GM19043 (cell line): ENCODE measurements at regions not wholly inside any gene's neighbourhood (a gene's known extent, or its start where the extent isn't known, plus 50 kb on each side); places are given as distances from the start of the nearest gene placed in this dataset.
"Not testable (repeated sequence)": the region's sequence is repeated elsewhere in the genome, so short reads cannot be mapped to it uniquely, and the experiment has no call there.

Source experiments
- ATAC-seq: cut with Tn5 transposase; IDR thresholded peaks from one replicate; pipeline ENCODE4 v1.9.1; 2021; ENCODE audit warnings: low read depth; ENCODE audit not compliant: unreplicated experiment

DNA sequence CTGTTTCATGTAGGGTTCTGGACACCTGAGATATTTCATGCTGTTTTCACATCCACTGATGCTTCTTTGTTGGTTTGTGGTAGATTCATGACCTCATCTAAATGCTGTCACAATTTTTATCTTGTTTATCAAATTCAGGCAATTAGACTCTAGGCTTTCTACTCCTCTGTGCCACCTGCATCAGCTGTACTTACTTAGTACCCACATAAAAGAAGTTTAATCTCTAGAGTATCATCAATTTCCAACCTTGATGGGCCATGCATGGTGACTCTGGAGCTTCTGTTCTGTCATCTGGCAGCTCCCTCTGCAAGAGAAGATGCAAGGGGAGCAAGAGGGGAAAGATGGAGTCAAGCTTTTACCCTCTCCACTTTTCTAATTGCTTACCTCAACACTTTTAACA is 195.9 kb upstream of the VWC2 start:
- ATAC-seq = no peak

DNA sequence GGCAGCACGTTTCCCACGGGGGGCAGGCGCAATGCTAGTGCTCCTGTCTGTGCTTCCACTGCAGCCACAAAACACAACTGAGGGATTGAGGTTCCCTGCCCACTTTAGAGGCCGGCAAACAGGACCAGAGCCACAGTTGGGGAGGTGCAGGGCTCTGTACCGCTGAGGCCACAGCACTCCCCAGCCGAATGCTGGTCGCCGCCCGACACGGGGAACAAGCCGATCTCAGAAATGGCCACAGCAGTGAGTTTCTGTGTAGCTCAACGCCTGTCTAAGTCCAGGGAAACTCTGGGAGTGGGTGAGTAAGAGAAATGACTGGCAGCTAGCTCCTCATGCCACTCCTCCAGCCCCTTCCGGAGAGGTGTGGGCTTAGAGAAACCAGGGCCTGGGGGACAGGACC is 194.0 kb upstream of the VWC2 start:
- ATAC-seq = no peak

DNA sequence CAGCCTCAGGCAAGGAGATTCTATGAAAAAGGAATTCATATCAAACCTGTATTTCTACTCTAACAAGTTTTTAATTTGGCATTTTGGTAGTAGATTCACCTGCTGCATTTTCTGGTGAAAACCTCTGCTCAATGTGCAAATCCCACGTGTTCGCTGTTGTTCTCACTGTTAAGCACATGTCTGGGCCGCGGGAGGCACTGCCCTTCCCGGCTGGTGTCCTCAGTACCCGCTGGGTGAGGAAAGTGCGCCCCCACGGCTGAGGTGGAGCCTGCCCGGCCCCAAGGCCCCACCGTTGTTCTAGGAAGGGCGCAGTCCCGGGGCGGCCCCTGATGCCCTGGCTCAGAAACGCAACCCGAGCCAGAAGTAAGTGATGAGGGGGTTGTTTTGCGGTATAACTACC is 193.4 kb upstream of the VWC2 start:
- ATAC-seq = no peak

DNA sequence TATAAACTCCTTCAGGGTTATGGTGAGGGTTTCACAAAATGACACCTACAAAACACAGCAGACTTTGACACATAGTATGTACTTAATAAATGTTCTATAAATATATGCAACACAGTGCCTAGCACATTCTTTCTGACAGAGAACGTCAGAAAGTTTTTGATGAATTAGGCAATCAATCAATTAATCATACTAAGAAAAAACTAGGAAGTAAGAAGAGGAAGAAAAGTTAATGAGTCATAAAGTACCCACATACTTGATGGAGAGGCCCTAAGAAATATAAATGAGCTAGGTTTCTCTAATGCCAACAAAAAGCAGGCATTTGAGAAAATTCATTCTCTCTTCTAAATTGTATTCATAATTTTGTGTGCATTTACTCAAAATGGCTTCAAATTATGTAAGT is 192.7 kb upstream of the VWC2 start:
- ATAC-seq = no peak

DNA sequence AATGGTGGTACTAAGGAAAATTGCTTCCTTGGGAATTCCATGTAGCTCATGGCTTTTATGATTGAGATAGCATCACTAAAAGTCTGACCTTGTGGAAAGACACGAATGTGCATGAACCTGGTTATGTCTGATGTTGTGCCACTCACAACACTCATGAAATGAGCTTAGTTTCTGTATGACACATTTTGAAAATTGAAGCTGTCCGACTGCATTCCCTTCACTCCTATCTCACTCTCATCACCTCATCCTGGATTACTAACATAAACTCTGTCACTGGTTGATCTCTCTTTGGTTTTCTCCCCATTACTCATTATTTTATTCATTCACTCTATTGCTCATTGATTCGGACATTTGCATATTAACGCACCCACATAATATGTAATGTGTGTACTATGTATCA is 190.0 kb upstream of the VWC2 start:
- ATAC-seq = no peak

DNA sequence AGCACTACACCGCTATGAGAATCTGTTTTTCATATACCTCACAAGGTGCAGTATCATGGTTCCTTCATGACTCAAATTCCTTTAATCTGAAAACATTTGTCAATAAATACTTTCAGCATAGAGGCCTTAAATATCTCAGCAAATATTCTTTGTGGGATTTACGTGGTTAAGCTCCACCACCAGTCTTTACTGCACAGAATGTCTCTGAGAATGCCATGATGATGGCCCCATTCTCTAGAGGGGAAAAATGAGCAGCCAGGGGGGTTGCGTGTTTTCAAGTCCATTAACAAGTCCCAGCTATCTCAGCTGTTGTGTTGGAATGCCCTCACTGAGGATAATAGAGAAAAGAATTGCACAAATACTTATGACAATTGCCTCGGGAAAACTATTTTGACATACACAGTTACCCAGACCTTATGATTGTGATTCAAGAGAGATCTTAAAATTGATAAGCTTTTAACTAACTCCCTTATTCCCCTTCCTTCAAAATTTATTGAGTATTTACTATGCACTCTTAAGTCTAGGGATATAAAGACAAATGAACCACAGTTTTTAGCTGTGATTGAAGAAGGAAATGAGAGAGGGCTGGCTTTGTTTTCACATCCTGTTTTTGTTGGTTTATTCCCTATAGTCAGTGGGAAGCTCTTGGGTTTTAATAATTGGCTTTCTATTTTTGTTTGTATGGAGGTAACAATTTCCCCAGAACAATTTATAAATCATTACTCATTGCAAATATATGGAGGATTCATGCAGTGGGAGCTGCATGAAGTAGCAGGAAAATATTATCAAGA is 176.5 kb upstream of the VWC2 start:
- no peak for ATAC-seq

DNA sequence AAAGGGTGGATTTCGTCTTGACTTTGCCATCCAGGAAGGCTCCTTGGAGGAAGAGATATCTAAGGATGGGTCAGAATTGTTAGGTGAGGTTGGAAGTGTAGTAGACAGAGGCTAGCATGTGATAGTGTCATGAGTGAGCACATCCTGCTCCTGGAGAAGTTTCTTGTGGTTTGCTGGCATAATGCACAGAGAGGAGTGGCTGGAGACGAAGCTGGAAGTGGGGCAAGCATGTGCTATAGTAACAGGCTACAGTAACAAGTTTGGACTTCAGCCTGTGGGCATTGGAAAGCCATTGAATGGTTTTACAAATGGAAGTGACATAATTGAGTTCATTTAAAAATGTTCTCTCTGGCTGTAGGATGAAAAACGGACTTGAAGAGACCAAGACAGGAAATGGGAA is 175.6 kb upstream of the VWC2 start:
- no peak for ATAC-seq

DNA sequence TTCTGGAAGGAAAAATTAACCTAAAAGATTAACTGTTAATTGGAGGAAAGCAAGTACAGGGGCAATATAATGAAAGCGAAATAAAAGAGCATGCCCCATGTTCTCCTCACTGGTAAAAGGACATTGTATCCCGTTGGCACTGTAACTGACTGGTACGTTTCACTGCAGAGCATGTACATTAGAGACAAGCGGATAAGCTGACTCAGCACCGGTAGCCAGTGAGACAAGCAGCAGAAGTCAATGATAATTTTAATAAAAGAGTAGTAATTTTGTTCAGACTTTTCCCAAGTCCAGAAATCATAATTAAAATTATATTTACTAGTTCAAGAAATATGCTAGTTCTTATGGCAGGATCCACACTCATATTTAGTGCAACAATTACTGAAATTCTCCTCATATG is 161.5 kb upstream of the VWC2 start:
- no peak for ATAC-seq

DNA sequence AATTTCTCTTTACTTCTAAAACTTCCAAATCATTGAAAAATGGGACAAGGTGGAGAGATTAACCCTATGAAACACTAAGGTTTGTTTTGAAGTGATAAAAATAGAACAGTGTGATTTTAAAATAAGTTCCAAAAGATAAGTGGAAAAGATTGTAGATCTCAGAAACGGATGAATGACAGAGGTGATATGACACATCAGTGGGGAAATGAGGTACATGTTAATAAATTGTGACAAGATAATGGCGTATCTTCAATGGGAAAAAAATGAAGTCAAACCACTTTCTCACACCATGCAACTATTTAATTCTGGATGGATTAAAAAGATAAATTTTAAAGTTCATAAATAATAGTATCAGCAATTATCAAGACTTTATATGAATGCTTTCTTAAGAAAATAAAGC is 159.7 kb upstream of the VWC2 start:
- ATAC-seq = no peak

DNA sequence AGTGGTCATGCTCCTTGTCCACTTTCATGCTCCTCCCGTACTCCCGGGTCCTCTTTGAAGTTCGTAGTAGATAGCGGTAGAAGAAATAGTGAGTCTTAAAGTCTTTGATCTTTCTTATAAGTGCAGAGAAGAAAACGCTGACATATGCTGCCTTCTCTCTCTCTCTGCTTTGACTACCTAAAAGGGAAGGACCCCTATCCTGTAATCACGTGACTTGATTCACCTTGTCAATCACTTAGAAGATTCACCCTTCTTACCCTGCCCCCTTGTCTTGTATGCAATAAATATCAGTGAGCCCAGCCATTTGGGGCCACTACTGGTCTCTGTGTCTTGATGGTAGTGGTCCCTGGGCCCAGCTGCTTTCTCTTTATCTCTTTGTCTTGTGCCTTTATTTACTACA is 158.5 kb upstream of the VWC2 start:
- ATAC-seq = not testable (repeated sequence)

DNA sequence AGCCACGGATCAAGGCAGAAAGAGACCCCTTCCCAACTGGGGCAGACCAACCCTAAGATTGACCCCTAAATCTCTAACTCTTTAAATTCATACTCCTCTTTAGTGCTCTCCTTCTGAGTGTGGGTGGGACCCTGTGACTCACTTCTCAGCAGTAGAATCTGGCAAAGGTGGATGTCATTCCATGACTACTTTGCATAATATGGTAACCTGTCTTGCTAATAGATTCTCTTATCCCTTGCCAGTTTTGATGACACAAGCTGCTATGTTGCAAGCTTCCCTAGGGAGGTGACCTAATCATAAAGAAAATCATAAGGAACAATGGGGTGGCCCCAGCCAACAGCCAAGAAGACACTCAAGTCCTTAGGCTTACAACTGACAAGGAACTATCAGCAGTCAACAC is 155.4 kb upstream of the VWC2 start:
- no peak for ATAC-seq

DNA sequence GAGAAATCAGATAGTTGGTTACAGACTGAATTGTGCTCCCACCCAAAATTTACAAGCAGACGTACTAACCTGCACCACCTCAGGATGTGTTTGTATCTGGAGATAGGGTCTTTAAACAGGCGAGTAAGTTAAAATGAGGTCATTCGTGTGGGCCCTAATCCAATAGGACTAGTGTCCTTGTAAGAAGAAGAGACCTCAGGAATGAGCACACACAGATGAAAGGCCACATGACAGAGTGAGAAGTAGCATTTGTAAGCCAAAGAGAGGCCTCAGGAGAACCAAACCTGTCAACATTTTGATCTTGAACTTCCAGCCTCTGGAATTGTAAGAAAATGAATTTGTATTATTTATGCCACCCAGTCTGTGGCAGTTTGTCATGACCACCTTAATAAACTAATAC is 149.5 kb upstream of the VWC2 start:
- ATAC-seq = no peak

DNA sequence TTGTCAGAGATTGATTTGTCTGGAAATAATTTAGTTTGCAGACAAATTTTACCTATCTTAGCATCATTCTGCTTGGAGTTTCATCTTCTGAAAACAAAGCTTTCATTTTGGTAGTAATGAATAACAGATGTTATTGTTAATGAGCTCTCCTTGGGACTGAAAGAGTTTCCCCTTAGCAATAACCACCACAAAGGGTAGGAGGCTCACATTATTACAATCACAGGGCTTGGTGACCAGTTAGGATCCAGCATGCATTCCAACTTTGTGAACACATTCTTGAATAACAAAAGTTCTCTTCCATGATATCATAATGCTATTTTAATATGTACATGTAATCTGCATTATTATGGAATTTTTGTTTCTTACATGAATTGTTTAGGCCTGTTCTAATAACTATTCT is 148.8 kb upstream of the VWC2 start:
- ATAC-seq = no peak

DNA sequence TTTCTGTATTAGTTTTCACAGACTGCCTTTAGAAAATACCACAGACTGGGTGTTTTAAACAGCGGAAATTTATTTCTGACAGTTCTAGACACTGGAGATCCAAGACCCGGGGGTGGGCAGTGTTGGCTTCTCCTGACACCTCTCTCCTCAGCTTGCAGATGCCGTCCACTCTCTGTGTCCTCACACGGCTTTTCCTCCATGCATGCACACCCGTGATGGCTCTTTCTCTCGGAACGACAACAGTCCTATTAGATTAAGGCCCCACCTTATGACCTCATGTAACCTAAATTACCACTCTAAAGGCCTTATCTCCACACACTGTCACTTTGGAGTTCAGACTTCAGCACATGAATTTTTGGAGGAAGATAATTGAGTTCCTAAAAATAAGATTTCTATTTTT is 142.9 kb upstream of the VWC2 start:
- ATAC-seq = no peak

DNA sequence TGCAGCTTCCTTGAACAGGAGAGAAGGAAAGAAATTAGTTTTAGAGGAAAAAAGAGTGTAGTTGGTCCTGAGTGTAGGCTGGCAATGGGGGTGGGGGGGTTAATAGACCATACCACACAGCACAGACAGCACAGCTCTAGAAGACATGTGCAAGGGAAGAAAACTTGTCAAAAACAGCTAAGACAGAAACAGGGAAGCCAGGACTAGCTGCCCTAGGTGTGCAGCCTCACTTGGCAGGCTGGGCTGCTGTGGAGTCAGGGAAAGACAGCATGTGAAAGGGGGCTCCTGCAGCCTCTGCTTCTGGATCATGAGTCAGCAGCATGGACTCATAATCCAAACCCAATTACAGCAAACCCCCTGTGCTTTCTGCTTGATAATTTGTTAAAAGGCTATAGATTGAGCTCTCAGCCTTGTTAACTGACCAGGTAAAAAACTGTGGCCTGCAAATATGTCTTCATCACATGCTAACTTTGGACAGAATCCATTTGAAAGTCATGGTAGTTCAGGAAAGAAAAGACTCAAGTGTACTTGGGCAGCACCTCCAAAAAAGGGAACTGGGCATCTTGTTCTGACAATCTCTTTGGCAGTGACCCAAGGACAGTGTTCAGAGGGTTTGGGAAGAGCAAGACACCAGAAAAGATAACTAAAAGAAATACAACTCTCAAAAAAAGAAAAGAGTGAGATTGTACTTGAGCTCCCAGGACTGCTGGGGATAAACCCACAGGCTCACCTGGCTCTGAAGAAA is 142.2 kb upstream of the VWC2 start:
- ATAC-seq = no peak

DNA sequence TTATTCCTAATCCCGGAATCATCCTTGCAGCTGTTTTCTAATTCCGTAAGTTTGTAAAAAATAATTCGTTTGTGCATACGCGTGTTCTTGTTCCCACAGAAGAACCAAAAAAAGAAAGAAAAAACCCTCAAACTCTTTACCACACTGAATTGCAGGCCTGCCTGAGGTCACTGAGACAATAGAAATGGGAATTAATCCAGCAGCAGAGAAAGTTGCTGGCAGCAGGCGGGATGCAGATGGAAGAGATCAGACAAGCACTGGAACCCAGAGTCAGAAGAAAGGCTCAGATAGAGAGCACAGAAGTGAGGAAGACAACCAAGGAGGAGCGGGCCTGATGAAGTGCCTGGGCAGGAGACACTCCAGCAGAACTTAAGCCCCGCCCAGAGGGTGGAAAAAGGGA is 141.5 kb upstream of the VWC2 start:
- no peak for ATAC-seq

DNA sequence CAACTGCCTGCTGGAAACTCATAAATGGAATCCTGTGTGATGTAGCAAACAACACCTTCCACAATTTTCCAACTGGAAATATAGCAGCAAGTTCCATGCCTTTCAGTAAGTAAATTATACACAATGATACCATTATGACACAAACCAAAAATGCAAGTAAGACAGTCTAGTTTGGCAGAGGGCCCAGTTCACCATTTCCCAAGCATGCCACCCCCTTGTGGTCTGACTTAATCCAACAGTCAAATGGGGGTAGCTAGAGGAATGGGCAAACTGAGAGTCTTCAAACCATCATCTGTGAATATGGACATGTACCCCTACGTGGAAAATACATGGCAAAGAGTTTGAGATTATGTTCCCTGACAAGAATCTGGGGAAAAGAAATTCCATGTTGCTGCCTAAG is 137.6 kb upstream of the VWC2 start:
- ATAC-seq = no peak

DNA sequence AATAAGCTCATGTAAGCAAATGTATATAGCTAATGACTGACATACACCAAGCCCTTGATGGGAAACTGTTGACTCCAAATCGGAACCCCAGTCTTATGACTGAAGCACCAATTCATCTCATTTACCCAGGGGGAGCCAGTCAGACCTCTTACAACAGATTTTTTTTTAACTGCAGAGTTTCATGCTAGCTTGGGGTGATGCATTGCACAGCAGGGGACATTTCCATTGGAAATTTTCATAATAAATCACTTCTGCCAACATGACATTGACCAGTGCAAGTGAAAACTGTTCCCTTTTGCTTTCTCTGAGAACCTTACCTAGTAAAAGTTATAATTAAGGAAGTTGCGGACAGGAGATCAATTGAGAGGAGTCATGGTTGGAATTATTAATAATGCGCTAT is 137.0 kb upstream of the VWC2 start:
- no peak for ATAC-seq

DNA sequence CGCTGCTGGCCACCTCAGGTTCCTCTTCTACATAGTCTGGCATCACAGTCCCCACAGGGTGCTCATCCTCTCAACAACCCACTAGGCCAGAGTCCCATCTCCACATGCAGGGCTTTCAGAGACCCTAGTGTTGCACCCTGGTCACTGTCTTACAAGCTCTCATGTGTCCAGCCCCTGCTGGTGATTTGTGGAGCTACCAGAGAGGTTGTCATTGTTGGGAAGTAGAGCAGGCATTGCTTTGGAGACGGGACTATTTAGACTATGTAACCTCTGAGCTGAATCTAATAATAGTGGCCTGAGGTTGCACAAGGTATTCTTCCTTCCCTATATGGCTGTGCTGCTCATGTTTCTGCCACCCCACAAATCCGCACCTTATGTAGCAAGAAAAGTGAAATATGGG is 135.3 kb upstream of the VWC2 start:
- ATAC-seq = no peak

DNA sequence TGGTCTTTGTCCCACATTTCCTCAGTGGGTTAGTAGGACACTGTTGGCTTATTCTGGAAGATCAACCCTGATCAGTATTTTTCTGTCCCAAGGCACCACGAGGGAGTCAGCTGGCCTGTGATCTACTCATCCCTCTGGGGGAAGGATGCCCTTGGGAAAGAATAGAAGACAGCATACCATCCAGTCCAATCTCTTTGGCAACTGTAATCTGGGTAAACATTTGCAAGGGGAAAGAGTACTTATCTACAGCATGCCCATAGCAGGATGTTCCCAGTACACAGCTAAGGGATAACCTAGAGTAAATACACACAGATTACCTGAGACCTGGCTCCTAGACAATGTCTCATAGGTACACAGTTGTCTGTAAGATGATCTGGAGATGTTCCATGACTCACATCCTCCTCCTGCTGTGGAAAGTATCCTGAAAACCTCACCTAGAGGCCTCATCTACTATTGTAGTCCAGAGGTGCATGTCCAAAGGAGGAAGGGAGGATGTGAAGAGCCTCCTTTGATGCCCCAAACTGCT is 134.3 kb upstream of the VWC2 start:
- ATAC-seq = no peak

DNA sequence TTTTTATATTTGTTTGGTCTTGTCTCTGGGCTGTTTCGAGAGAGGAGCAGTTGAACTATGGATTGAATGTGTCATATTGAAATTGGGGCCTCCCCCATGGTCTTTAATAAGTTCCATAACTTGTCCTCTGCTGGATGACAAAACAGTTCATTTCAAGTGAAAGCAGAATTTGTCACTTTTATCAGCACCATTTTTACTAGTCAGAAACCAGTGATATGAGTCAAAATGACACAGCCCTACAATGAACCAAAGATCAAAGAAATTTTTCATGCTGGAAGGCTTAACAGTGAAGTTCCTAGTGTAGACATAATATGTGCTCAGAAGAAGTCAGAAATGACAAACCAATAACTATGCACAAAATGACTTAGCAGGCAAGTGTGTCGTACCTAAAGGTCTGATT is 133.6 kb upstream of the VWC2 start:
- no peak for ATAC-seq

DNA sequence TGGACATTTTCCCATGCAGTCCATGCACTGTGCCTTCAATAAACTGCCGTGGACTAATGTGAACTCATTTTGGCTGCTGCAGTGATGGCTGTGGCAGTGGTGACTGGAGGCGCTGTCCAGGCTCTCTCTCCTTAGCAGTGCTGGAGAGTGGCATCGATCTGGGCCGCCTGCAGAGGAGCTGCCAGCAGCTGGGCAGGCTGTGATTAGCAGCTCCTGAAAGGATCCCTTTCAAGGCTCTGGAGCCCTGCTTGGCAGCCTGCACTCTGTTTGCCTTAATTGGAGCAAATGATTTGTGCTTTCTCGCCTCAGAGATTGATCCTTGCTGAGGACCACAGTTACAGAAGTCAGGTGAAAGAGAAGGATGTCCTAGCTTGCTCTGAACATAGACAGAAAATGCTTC is 130.1 kb upstream of the VWC2 start:
- ATAC-seq = no peak
